Neural progenitor cell (in vitro differentiated cells): ENCODE measurements at regions not wholly inside any gene's neighbourhood (a gene's known extent, or its start where the extent isn't known, plus 50 kb on each side); places are given as distances from the start of the nearest gene placed in this dataset.

Source experiments
- CTCF ChIP-seq: fragments of 200-600 bp; sonication (generic); IDR thresholded peaks from 2 replicates; pipeline ENCODE4 v1.5.1; 2017; ENCODE audit warnings: antibody characterized with exemption, mild to moderate bottlenecking
- EZH2 ChIP-seq: fragments of 200-600 bp; sonication (generic); IDR thresholded peaks from 2 replicates; pipeline ENCODE4 v1.6.1; 2017; ENCODE audit warnings: antibody characterized with exemption, mild to moderate bottlenecking, moderate library complexity

DNA sequence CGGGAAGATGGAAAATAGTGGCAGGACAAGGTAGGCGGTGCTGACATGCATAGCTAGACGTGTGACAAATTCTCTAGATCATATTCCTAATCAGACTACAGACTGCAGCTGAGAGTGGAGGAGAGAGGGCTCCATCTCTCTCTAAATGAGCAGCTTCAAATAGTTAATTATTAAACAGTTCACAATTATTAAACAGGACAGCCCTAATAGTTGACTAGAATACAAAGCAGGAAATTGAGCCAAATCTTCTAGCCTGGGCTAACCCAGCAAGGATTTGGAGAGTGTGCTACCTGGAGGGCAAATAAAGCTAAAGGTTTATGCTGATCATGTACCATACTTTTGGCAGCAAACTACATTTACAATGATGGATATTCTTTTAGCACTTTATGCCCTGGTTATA lies 54.4 kb upstream of the CWC22 start:
- TF ChIP-seq CTCF = no peak
- no peak for TF ChIP-seq EZH2
